ENCODE measurements at regions not wholly inside any gene's neighbourhood (a gene's known extent, or its start where the extent isn't known, plus 50 kb on each side); places are given as distances from the start of the nearest gene placed in this dataset.

GRCh38 chr2:174662459-174662858 is 64.9 kb upstream of the WIPF1 start (continued):
- TF ChIP-seq, protein P1, sequence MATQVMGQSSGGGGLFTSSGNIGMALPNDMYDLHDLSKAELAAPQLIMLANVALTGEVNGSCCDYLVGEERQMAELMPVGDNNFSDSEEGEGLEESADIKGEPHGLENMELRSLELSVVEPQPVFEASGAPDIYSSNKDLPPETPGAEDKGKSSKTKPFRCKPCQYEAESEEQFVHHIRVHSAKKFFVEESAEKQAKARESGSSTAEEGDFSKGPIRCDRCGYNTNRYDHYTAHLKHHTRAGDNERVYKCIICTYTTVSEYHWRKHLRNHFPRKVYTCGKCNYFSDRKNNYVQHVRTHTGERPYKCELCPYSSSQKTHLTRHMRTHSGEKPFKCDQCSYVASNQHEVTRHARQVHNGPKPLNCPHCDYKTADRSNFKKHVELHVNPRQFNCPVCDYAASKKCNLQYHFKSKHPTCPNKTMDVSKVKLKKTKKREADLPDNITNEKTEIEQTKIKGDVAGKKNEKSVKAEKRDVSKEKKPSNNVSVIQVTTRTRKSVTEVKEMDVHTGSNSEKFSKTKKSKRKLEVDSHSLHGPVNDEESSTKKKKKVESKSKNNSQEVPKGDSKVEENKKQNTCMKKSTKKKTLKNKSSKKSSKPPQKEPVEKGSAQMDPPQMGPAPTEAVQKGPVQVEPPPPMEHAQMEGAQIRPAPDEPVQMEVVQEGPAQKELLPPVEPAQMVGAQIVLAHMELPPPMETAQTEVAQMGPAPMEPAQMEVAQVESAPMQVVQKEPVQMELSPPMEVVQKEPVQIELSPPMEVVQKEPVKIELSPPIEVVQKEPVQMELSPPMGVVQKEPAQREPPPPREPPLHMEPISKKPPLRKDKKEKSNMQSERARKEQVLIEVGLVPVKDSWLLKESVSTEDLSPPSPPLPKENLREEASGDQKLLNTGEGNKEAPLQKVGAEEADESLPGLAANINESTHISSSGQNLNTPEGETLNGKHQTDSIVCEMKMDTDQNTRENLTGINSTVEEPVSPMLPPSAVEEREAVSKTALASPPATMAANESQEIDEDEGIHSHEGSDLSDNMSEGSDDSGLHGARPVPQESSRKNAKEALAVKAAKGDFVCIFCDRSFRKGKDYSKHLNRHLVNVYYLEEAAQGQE (IDR thresholded peaks at IDR 0.05; ENCODE audit: low read depth), result no peak
- no peak for TF ChIP-seq CBX3 (IDR thresholded peaks at IDR 0.05; ENCODE audit: low read depth)
- no peak for TF ChIP-seq EZH2phosphoT487 (IDR thresholded peaks at IDR 0.05; ENCODE audit: borderline replicate concordance)

DNA sequence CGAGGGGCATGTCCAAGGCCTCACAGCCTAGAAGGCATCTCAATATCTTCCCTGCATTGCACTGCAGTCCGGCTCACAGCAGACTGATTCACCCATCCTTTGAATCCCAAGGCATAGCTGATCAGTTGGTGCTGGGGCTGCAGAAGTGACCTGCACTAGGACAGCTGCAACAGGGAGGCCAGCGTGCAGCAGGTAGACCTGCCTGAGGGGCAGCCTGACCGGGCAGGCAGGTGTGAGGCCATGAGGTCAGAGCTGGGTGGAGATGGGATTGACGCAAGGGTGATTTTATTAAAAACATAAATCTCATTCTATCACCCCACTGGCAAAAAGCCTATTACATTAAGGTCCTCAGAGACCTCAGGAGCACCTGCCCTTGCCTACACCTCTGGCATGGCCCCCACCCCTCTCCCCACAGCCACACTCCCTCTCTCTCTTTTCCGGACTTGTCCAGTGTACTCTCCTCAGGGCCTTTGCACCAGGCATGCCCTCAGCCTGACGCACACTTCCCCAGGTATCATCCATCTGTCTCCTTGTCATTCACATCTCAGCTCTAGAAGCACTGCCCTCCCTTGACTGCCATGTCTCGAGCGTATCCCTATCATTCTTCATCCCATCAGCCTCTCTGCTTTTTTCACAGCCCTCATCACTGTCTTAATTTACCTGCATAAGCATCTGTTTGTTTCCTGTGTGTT is 63.5 kb upstream of the WIPF1 start:
- H3K9me2 ChIP-seq (ENCODE audit: insufficient read depth), result no peaks in the 10 kb centered on the region
- H4K20me1 ChIP-seq (ENCODE audit: insufficient read depth), result no peaks in the 10 kb centered on the region
- RAD21 ChIA-PET (ENCODE audit: low non-redundant PET in 1 of 2, low total read pairs in 2 of 2, uncharacterized antibody in 2 of 2, unreplicated experiment in 2 of 2), result no interaction called here
- no peak overlapping the region for H3K4me3 ChIP-seq (replicated peaks in 1 of 2; ENCODE audit: low read depth in 1 of 2, low read length in 2 of 2)
- POLR2A ChIA-PET, result no interaction called here
- no peaks in the 10 kb centered on the region for H3K4me1 ChIP-seq (ENCODE audit: control insufficient read depth in 1 of 2, insufficient read depth in 2 of 2, low read length in 2 of 2)
- intact Hi-C loops (cut with micrococcal nuclease), result no loop called here
- no peaks in the 10 kb centered on the region for H3K9me3 ChIP-seq (ENCODE audit: control insufficient read depth in 1 of 2, insufficient read depth in 1 of 2, low read depth in 1 of 2, low read length in 2 of 2)
- CTCF ChIA-PET, result no interaction called here
- no peak overlapping the region for H3K9ac ChIP-seq (ENCODE audit: low read length)
- no peak overlapping the region for H2AFZ ChIP-seq (ENCODE audit: low read depth, low read length, poor library complexity, severe bottlenecking)
- no peak for ATAC-seq
- H3K36me3 ChIP-seq (ENCODE audit: control insufficient read depth in 1 of 2, insufficient read depth in 2 of 2, low read length in 2 of 2), result no peaks in the 10 kb centered on the region
- no TSS peak for BruUV-seq (replicated peaks)
- no peaks in the 10 kb centered on the region for H3K27me3 ChIP-seq (ENCODE audit: insufficient read depth, low read length)
- TF ChIP-seq EGR1 (IDR thresholded peaks at IDR 0.05; ENCODE audit: low read depth), result no peak
- TF ChIP-seq, protein P1 (IDR thresholded peaks at IDR 0.05; ENCODE audit: low read depth), result no peak
- TF ChIP-seq SP1 (IDR thresholded peaks at IDR 0.05; ENCODE audit: low read depth), result no peak
- no peak for TF ChIP-seq YY1 (IDR thresholded peaks at IDR 0.05; ENCODE audit: extremely low read depth, insufficient replicate concordance, low read depth, low read length)
- TF ChIP-seq ZFX (IDR thresholded peaks at IDR 0.05), result no peak
- no peak for TF ChIP-seq CEBPB (IDR thresholded peaks at IDR 0.05; ENCODE audit: low read depth)
- no peak for TF ChIP-seq ELF1 (IDR thresholded peaks at IDR 0.05; ENCODE audit: borderline replicate concordance, low read depth)
- no peak for TF ChIP-seq JUND (IDR thresholded peaks at IDR 0.05)
- no peak for TF ChIP-seq EZH2phosphoT487 (IDR thresholded peaks at IDR 0.05; ENCODE audit: borderline replicate concordance)
- TF ChIP-seq EZH2 (IDR thresholded peaks at IDR 0.05), result no peak
- no peaks in the 10 kb centered on the region for H3K79me2 ChIP-seq (ENCODE audit: insufficient read depth, low read length)
- no peak overlapping the region for H3K27ac ChIP-seq (ENCODE audit: low read depth, low read length)
- no peak overlapping the region for H3K4me2 ChIP-seq (ENCODE audit: low read length)
- DNase-seq (ENCODE audit: low read depth, low spot score), result no peak
